LNCAP (cell line): ENCODE measurements at regions not wholly inside any gene's neighbourhood (a gene's known extent, or its start where the extent isn't known, plus 50 kb on each side); places are given as distances from the start of the nearest gene placed in this dataset.

ENCODE experiments used
- CTCF ChIP-seq: fragments of 450-650 bp; IDR thresholded peaks from 2 replicates; pipeline ENCODE4 v1.5.1; 2017; ENCODE audit warnings: mild to moderate bottlenecking

GRCh38 chr12:127223731-127224130 is 1043.2 kb upstream of the TMEM132C start:
- TF ChIP-seq CTCF = no peak

GRCh38 chr12:127230843-127231260 is 1036.1 kb upstream of the TMEM132C start:
- TF ChIP-seq CTCF = no peak

- TF ChIP-seq CTCF = no peak
These were observed 1035.6 kb upstream of the TMEM132C start for GRCh38 chr12:127231371-127231770.

- no peak for TF ChIP-seq CTCF
These were observed 1034.0 kb upstream of the TMEM132C start for GRCh38 chr12:127233016-127233415.

- TF ChIP-seq CTCF = no peak
These were observed 1031.2 kb upstream of the TMEM132C start for GRCh38 chr12:127235761-127236160.

- no peak for TF ChIP-seq CTCF
These were observed 1030.5 kb upstream of the TMEM132C start for GRCh38 chr12:127236491-127236890.

- TF ChIP-seq CTCF = no peak
These were observed 1029.8 kb upstream of the TMEM132C start for GRCh38 chr12:127237151-127237550.

GRCh38 chr12:127238107-127238506 is 1028.9 kb upstream of the TMEM132C start:
- TF ChIP-seq CTCF = no peak
